ENCODE measurements at regions not wholly inside any gene's neighbourhood (a gene's known extent, or its start where the extent isn't known, plus 50 kb on each side); places are given as distances from the start of the nearest gene placed in this dataset.

DNA sequence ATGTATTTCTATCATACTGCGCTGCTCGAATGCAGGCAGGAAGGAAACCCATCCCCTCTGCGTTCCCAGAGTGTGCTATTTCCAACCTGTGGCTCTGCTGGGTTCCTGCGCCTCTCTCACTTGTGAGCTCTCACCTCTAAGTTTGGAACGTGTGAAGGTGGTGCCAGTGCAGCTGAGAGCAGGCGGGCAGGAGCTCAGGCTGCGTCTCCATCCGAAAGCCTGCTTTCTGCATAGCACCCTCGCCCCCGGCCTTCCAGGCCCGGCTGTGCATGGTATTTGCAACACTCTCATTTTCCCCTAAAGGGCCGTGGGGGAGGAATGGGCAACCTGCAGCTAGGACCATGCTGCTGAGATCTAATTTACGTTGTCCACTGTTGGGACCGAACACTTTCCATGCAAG is 288.0 kb upstream of the TSHZ2 start:
- CTCF ChIA-PET = no interaction called here
- no peak overlapping the region for H3K4me3 Mint-ChIP-seq
- no peak for ATAC-seq (ENCODE audit: poor library complexity)

DNA sequence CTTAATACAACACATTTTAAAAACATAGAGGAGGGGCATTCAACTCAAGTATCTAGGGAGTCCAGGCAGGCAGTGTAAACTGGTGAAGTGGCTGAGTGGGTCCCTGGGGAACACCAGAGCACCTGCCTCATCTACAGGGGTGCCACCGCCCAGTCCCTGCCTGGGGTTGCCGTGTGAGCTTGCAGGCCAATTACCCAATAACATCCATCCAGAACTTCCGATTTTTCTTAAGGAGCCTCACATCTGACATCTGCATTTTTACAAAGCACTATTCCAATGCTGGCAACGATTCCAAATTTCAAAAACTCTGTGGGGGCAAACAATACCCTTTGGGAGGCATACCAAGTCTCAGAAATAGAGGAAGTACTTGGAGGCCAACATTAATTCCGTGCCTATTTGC is 288.4 kb upstream of the TSHZ2 start:
- no peaks in the 10 kb centered on the region for H3K4me1 ChIP-seq (ENCODE audit: insufficient read depth, low read length)
- ChIA-PET CTCF (no interaction called here), POLR2A (no interaction called here)
- no peaks in the 10 kb centered on the region for H3K36me3 ChIP-seq (ENCODE audit: insufficient read depth, low read length)
- intact Hi-C loops (cut with DNase I, micrococcal nuclease) = no loop called here
- H3K36me3 Mint-ChIP-seq (ENCODE audit: low read depth) = no peaks in the 10 kb centered on the region
- TF ChIP-seq, protein P1, sequence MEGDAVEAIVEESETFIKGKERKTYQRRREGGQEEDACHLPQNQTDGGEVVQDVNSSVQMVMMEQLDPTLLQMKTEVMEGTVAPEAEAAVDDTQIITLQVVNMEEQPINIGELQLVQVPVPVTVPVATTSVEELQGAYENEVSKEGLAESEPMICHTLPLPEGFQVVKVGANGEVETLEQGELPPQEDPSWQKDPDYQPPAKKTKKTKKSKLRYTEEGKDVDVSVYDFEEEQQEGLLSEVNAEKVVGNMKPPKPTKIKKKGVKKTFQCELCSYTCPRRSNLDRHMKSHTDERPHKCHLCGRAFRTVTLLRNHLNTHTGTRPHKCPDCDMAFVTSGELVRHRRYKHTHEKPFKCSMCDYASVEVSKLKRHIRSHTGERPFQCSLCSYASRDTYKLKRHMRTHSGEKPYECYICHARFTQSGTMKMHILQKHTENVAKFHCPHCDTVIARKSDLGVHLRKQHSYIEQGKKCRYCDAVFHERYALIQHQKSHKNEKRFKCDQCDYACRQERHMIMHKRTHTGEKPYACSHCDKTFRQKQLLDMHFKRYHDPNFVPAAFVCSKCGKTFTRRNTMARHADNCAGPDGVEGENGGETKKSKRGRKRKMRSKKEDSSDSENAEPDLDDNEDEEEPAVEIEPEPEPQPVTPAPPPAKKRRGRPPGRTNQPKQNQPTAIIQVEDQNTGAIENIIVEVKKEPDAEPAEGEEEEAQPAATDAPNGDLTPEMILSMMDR (IDR thresholded peaks at IDR 0.05) = no peak
- H3K4me3 Mint-ChIP-seq = no peak overlapping the region
- no peak overlapping the region for H3K27ac Mint-ChIP-seq
- DNase-seq = no peak
- H3K27me3 ChIP-seq (ENCODE audit: control insufficient read depth in 1 of 2, insufficient read depth in 2 of 2, low read length in 2 of 2) = no peaks in the 10 kb centered on the region
- ATAC-seq (ENCODE audit: poor library complexity) = no peak
- H3K9me3 ChIP-seq (ENCODE audit: control insufficient read depth in 1 of 2, insufficient read depth in 1 of 2, low read length in 2 of 2) = peaks cover 0 to 7% of the 10 kb centered on the region in 2 experiments
- H3K4me3 ChIP-seq (ENCODE audit: low read length) = no peak overlapping the region
- peaks cover 3% of the 10 kb centered on the region for H3K27me3 Mint-ChIP-seq
- H3K27ac ChIP-seq (ENCODE audit: low read depth in 1 of 2, low read length in 2 of 2) = no peak overlapping the region
- H3K4me1 Mint-ChIP-seq (ENCODE audit: low read depth) = no peaks in the 10 kb centered on the region
- peaks cover 2% of the 10 kb centered on the region for H3K9me3 Mint-ChIP-seq

More for the DNA sequence above, 288.0 kb upstream of the TSHZ2 start:
- Histone ChIP-seq H3K4me1 (ENCODE audit: insufficient read depth, low read length) (no peaks in the 10 kb centered on the region), H3K9me3 (ENCODE audit: control insufficient read depth in 1 of 2, insufficient read depth in 1 of 2, low read length in 2 of 2) (peaks cover 0 to 7% of the 10 kb centered on the region in 2 experiments), H3K27me3 (ENCODE audit: control insufficient read depth in 1 of 2, insufficient read depth in 2 of 2, low read length in 2 of 2) (no peaks in the 10 kb centered on the region), H3K4me3 (ENCODE audit: low read length) (no peak overlapping the region), H3K36me3 (ENCODE audit: insufficient read depth, low read length) (no peaks in the 10 kb centered on the region), H3K27ac (ENCODE audit: low read depth in 1 of 2, low read length in 2 of 2) (no peak overlapping the region)
- POLR2A ChIA-PET = no interaction called here
- Mint-ChIP-seq H3K9me3 (peaks cover 2% of the 10 kb centered on the region), H3K4me1 (ENCODE audit: low read depth) (no peaks in the 10 kb centered on the region), H3K36me3 (ENCODE audit: low read depth) (no peaks in the 10 kb centered on the region), H3K27ac (no peak overlapping the region), H3K27me3 (peaks cover 3% of the 10 kb centered on the region)
- no peak for DNase-seq
- intact Hi-C loops (cut with DNase I, micrococcal nuclease) = no loop called here
- TF ChIP-seq, protein P1 (IDR thresholded peaks at IDR 0.05) = no peak

DNA sequence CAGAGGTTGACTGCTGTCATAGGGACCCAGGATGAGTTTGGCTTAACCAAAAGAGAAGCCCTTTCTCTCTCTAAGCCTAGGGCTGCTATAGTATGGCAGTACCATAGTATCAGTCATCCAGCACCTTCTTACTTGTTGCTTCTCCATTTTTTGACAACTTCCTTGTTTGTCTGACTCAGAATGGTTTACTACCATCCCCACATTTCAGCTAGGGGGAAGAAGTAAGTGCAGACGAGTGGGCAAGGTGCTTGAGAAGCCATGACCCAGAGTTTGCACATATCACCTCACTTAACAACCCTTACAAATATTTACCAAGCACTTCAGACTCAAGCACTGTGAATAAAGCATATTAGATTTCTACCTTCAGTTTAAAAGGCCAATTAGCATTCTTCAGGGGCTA is 289.9 kb upstream of the TSHZ2 start:
- Mint-ChIP-seq H3K27me3 (peaks cover 3% of the 10 kb centered on the region), H3K4me3 (no peak overlapping the region), H3K27ac (no peak overlapping the region), H3K9me3 (peaks cover 2% of the 10 kb centered on the region), H3K36me3 (ENCODE audit: low read depth) (no peaks in the 10 kb centered on the region), H3K4me1 (ENCODE audit: low read depth) (no peaks in the 10 kb centered on the region)
- DNase-seq (peak in 2 of 14 experiments; percentile 4 to 13), ATAC-seq (ENCODE audit: poor library complexity) (no peak)
- Histone ChIP-seq H3K27me3 (ENCODE audit: control insufficient read depth in 1 of 2, insufficient read depth in 2 of 2, low read length in 2 of 2) (no peaks in the 10 kb centered on the region), H3K27ac (ENCODE audit: low read depth in 1 of 2, low read length in 2 of 2) (no peak overlapping the region), H3K4me3 (ENCODE audit: low read length) (no peak overlapping the region), H3K4me1 (ENCODE audit: insufficient read depth, low read length) (no peaks in the 10 kb centered on the region), H3K36me3 (ENCODE audit: insufficient read depth, low read length) (no peaks in the 10 kb centered on the region), H3K9me3 (ENCODE audit: control insufficient read depth in 1 of 2, insufficient read depth in 1 of 2, low read length in 2 of 2) (peaks cover 0 to 7% of the 10 kb centered on the region in 2 experiments)
- intact Hi-C loops (cut with DNase I, micrococcal nuclease) = no loop called here
- TF ChIP-seq, protein P1 (IDR thresholded peaks at IDR 0.05) = no peak
- CTCF ChIA-PET = no interaction called here
- POLR2A ChIA-PET = no interaction called here
